ENCODE measurements at regions not wholly inside any gene's neighbourhood (a gene's known extent, or its start where the extent isn't known, plus 50 kb on each side); places are given as distances from the start of the nearest gene placed in this dataset.

- DNase-seq (ENCODE audit: low read depth, low spot score) (no peak), ATAC-seq (no peak)
- H3K4me1 ChIP-seq (ENCODE audit: control insufficient read depth, insufficient read depth, low read length), result no peaks in the 10 kb centered on the region
- no TSS peak for BruUV-seq (replicated peaks)
- no peaks in the 10 kb centered on the region for H3K9me3 ChIP-seq (ENCODE audit: control insufficient read depth, insufficient read depth, low read depth, low read length)
- no peak for TF ChIP-seq TCF7L2 (IDR thresholded peaks at IDR 0.05; ENCODE audit: low read depth, low read length)
- TF ChIP-seq CTCF (IDR thresholded peaks at IDR 0.05), result no peak
- TF ChIP-seq POLR2AphosphoS5 (IDR thresholded peaks at IDR 0.05; ENCODE audit: low read depth, low read length), result no peak
- TF ChIP-seq, protein P1, sequence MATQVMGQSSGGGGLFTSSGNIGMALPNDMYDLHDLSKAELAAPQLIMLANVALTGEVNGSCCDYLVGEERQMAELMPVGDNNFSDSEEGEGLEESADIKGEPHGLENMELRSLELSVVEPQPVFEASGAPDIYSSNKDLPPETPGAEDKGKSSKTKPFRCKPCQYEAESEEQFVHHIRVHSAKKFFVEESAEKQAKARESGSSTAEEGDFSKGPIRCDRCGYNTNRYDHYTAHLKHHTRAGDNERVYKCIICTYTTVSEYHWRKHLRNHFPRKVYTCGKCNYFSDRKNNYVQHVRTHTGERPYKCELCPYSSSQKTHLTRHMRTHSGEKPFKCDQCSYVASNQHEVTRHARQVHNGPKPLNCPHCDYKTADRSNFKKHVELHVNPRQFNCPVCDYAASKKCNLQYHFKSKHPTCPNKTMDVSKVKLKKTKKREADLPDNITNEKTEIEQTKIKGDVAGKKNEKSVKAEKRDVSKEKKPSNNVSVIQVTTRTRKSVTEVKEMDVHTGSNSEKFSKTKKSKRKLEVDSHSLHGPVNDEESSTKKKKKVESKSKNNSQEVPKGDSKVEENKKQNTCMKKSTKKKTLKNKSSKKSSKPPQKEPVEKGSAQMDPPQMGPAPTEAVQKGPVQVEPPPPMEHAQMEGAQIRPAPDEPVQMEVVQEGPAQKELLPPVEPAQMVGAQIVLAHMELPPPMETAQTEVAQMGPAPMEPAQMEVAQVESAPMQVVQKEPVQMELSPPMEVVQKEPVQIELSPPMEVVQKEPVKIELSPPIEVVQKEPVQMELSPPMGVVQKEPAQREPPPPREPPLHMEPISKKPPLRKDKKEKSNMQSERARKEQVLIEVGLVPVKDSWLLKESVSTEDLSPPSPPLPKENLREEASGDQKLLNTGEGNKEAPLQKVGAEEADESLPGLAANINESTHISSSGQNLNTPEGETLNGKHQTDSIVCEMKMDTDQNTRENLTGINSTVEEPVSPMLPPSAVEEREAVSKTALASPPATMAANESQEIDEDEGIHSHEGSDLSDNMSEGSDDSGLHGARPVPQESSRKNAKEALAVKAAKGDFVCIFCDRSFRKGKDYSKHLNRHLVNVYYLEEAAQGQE (IDR thresholded peaks at IDR 0.05; ENCODE audit: insufficient read depth in 1 of 2, low read depth in 2 of 2, low read length in 1 of 2), result no peak
- no peak for TF ChIP-seq SIN3A (IDR thresholded peaks at IDR 0.05; ENCODE audit: borderline replicate concordance, insufficient read depth, low read depth, low read length)
- H3K27ac ChIP-seq (ENCODE audit: low read length), result no peak overlapping the region
- H3K4me3 ChIP-seq (ENCODE audit: low read depth in 2 of 2, low read length in 2 of 2), result no peak overlapping the region
- H3K27me3 ChIP-seq (ENCODE audit: control insufficient read depth, insufficient read depth, low read length), result no peaks in the 10 kb centered on the region
- CTCF ChIA-PET, result no interaction called here
- in situ Hi-C loops (cut with HindIII; ENCODE audit: low pct_unique_long_range_greater_than_20kb, low sequenced_read_pairs), result no loop called here
- no peaks in the 10 kb centered on the region for H3K36me3 ChIP-seq (ENCODE audit: control insufficient read depth, insufficient read depth, low read length)
- POLR2A ChIA-PET, result no interaction called here
- intact Hi-C loops (cut with micrococcal nuclease; ENCODE audit: unreplicated experiment), result no loop called here
Observed at GRCh38 chr11:41982276-41982675, 522.8 kb upstream of the LRRC4C start.

DNA sequence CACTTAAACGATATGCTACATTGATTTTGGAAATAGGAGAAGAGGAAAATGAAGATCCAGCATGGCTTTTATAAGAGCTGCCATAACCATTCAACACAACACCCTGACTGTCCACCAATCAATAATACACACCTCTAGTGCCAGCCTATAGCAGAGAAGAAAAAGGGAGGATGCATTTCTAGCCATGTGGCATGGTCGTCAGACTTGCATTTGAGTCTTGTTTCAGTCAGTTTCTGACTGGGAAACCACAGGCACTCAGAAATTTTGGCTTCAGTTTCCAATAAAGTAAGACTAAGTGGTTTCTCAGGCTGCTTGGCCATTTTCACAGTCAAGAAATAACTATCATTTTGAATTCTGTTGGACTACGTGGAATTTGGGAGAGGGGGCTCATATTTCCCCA lies 523.5 kb upstream of the LRRC4C start:
- CTCF ChIA-PET, result no interaction called here
- no TSS peak for BruUV-seq (replicated peaks)
- TF ChIP-seq, protein P1 (IDR thresholded peaks at IDR 0.05; ENCODE audit: insufficient read depth in 1 of 2, low read depth in 2 of 2, low read length in 1 of 2), result no peak
- TF ChIP-seq POLR2AphosphoS5 (IDR thresholded peaks at IDR 0.05; ENCODE audit: low read depth, low read length) (no peak), CTCF (IDR thresholded peaks at IDR 0.05) (no peak), SIN3A (IDR thresholded peaks at IDR 0.05; ENCODE audit: borderline replicate concordance, insufficient read depth, low read depth, low read length) (no peak), TCF7L2 (IDR thresholded peaks at IDR 0.05; ENCODE audit: low read depth, low read length) (no peak)
- intact Hi-C loops (cut with micrococcal nuclease; ENCODE audit: unreplicated experiment), result no loop called here
- POLR2A ChIA-PET, result no interaction called here
- DNase-seq (ENCODE audit: low read depth, low spot score) (no peak), ATAC-seq (no peak)
- Histone ChIP-seq H3K27me3 (ENCODE audit: control insufficient read depth, insufficient read depth, low read length) (no peaks in the 10 kb centered on the region), H3K4me3 (ENCODE audit: low read depth in 2 of 2, low read length in 2 of 2) (no peak overlapping the region), H3K36me3 (ENCODE audit: control insufficient read depth, insufficient read depth, low read length) (no peaks in the 10 kb centered on the region), H3K9me3 (ENCODE audit: control insufficient read depth, insufficient read depth, low read depth, low read length) (no peaks in the 10 kb centered on the region), H3K4me1 (ENCODE audit: control insufficient read depth, insufficient read depth, low read length) (no peaks in the 10 kb centered on the region), H3K27ac (ENCODE audit: low read length) (no peak overlapping the region)
- in situ Hi-C loops (cut with HindIII; ENCODE audit: low pct_unique_long_range_greater_than_20kb, low sequenced_read_pairs), result no loop called here

Measured in Panc1 (cell line).